ENCODE measurements at regions not wholly inside any gene's neighbourhood (a gene's known extent, or its start where the extent isn't known, plus 50 kb on each side); places are given as distances from the start of the nearest gene placed in this dataset.

- DNase-seq, result no peak
- no peaks in the 10 kb centered on the region for H3K9me3 ChIP-seq
- intact Hi-C loops (cut with DNase I), result no loop called here
- no peak overlapping the region for H3K27ac ChIP-seq
- no peaks in the 10 kb centered on the region for H3K4me1 ChIP-seq (ENCODE audit: insufficient read depth)
- H3K36me3 ChIP-seq, result no peaks in the 10 kb centered on the region
- H3K4me3 ChIP-seq, result no peak overlapping the region
- H3K27me3 ChIP-seq, result no peaks in the 10 kb centered on the region
- TF ChIP-seq EP300 (IDR thresholded peaks at IDR 0.05) (no peak), POLR2A (IDR thresholded peaks at IDR 0.05) (no peak), CTCF (IDR thresholded peaks at IDR 0.05) (no peak)
- WGBS, 3 donors, result 39 to 53% (median 47%) methylated on average over 1 of the region's 1 CpG
Observed at GRCh38 chr7:84677117-84677732, 482.6 kb upstream of the SEMA3A start.

GRCh38 chr7:84675633-84676034, 481.0 kb upstream of the SEMA3A start:
- WGBS, 3 donors, result 84 to 93% (median 91%) methylated on average over 4 of the region's 4 CpGs

DNA sequence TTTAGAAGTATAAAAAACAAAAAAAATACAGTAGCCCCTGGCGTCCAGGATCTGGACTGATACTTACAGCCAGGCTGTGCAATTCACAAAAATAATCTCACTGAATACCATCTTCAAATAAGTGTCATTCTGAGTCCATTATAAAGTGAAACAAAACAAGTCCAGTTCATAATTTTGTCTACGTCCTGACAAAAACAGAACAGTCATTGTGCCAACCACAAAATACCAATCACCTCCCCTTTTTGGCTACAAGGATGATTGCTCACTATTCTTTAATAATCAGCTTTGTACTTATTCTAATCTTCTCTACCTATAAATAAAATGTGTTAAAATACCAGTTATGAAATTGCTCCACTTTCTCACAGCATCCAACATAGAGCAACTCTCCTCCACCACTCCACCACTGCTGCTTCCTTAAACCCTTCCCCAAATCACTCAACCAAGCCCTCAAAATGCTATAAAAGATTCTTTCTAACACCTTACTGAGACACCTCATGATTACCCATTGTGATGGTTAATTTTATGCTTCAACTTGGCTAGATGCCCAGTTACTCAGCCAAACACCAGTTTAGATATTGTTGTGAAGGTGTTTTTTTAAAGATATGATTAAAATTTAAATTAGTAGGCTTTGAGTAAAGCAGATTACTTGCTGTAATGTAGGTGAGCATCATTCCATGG, 479.8 kb upstream of the SEMA3A start:
- 45 to 64% (median 51%) methylated on average over 2 of the region's 2 CpGs for WGBS, 3 donors
- H3K9me3 ChIP-seq, result no peaks in the 10 kb centered on the region
- intact Hi-C loops (cut with DNase I), result no loop called here
- no peak for DNase-seq
- no peak overlapping the region for H3K27ac ChIP-seq
- H3K36me3 ChIP-seq, result no peaks in the 10 kb centered on the region
- H3K4me1 ChIP-seq (ENCODE audit: insufficient read depth), result no peaks in the 10 kb centered on the region
- no peak overlapping the region for H3K4me3 ChIP-seq
- no peaks in the 10 kb centered on the region for H3K27me3 ChIP-seq
- no peak for TF ChIP-seq POLR2A (IDR thresholded peaks at IDR 0.05)
- TF ChIP-seq CTCF (IDR thresholded peaks at IDR 0.05), result no peak

More at GRCh38 chr7:84675633-84676034, 481.0 kb upstream of the SEMA3A start:
- no peak for DNase-seq
- no peaks in the 10 kb centered on the region for H3K9me3 ChIP-seq
- H3K4me1 ChIP-seq (ENCODE audit: insufficient read depth), result no peaks in the 10 kb centered on the region
- H3K27ac ChIP-seq, result no peak overlapping the region
- intact Hi-C loops (cut with DNase I), result no loop called here
- no peaks in the 10 kb centered on the region for H3K27me3 ChIP-seq
- TF ChIP-seq CTCF (IDR thresholded peaks at IDR 0.05), result no peak
- TF ChIP-seq POLR2A (IDR thresholded peaks at IDR 0.05), result no peak
- no peak for TF ChIP-seq EP300 (IDR thresholded peaks at IDR 0.05)
- H3K4me3 ChIP-seq, result no peak overlapping the region
- H3K36me3 ChIP-seq, result no peaks in the 10 kb centered on the region

GRCh38 chr7:84669177-84669732, 474.7 kb upstream of the SEMA3A start:
- Histone ChIP-seq H3K27me3 (no peaks in the 10 kb centered on the region), H3K9me3 (no peaks in the 10 kb centered on the region), H3K27ac (no peak overlapping the region), H3K4me1 (ENCODE audit: insufficient read depth) (no peaks in the 10 kb centered on the region), H3K36me3 (no peaks in the 10 kb centered on the region), H3K4me3 (no peak overlapping the region)
- TF ChIP-seq CTCF (IDR thresholded peaks at IDR 0.05), result no peak
- TF ChIP-seq EP300 (IDR thresholded peaks at IDR 0.05), result no peak
- TF ChIP-seq POLR2A (IDR thresholded peaks at IDR 0.05), result no peak
- 29 to 44% (median 30%) methylated on average over 3 of the region's 3 CpGs for WGBS, 3 donors
- intact Hi-C loops (cut with DNase I), result no loop called here
- DNase-seq, result no peak

Data from ovary (tissue), 7 donors.